ENCODE measurements at regions not wholly inside any gene's neighbourhood (a gene's known extent, or its start where the extent isn't known, plus 50 kb on each side); places are given as distances from the start of the nearest gene placed in this dataset.

GRCh38 chr6:119838043-119838442, 488.5 kb upstream of the MAN1A1 start:
- TF ChIP-seq POLR2AphosphoS5 (IDR thresholded peaks at IDR 0.05) (no peak), REST (IDR thresholded peaks at IDR 0.05; ENCODE audit: borderline replicate concordance) (no peak)

Data from neural cell (in vitro differentiated cells).